ENCODE measurements at regions not wholly inside any gene's neighbourhood (a gene's known extent, or its start where the extent isn't known, plus 50 kb on each side); places are given as distances from the start of the nearest gene placed in this dataset.

- intact Hi-C loops (cut with DNase I): no loop called here
- DNase-seq (ENCODE audit: low spot score in 2 of 2): no peak
- no peak overlapping the region for H3K27ac ChIP-seq
Measured at GRCh38 chr2:221676566-221677172, 104.6 kb upstream of the EPHA4 start.

GRCh38 chr2:221675201-221675908 is 103.3 kb upstream of the EPHA4 start:
- intact Hi-C loops (cut with DNase I): no loop called here
- Histone ChIP-seq H3K36me3 (no peaks in the 10 kb centered on the region), H3K4me1 (no peaks in the 10 kb centered on the region), H3K9me3 (no peaks in the 10 kb centered on the region), H3K27ac (no peak overlapping the region), H3K4me3 (no peak overlapping the region), H3K27me3 (no peaks in the 10 kb centered on the region)
- DNase-seq (ENCODE audit: low spot score in 2 of 2): no peak
- TF ChIP-seq, protein P1, sequence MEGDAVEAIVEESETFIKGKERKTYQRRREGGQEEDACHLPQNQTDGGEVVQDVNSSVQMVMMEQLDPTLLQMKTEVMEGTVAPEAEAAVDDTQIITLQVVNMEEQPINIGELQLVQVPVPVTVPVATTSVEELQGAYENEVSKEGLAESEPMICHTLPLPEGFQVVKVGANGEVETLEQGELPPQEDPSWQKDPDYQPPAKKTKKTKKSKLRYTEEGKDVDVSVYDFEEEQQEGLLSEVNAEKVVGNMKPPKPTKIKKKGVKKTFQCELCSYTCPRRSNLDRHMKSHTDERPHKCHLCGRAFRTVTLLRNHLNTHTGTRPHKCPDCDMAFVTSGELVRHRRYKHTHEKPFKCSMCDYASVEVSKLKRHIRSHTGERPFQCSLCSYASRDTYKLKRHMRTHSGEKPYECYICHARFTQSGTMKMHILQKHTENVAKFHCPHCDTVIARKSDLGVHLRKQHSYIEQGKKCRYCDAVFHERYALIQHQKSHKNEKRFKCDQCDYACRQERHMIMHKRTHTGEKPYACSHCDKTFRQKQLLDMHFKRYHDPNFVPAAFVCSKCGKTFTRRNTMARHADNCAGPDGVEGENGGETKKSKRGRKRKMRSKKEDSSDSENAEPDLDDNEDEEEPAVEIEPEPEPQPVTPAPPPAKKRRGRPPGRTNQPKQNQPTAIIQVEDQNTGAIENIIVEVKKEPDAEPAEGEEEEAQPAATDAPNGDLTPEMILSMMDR (IDR thresholded peaks at IDR 0.05): no peak

More at GRCh38 chr2:221676566-221677172, 104.6 kb upstream of the EPHA4 start:
- H3K27me3 ChIP-seq: no peaks in the 10 kb centered on the region
- no peak overlapping the region for H3K4me3 ChIP-seq
- H3K9me3 ChIP-seq: no peaks in the 10 kb centered on the region
- TF ChIP-seq, protein P1 (IDR thresholded peaks at IDR 0.05): no peak
- H3K4me1 ChIP-seq: no peaks in the 10 kb centered on the region
- no peaks in the 10 kb centered on the region for H3K36me3 ChIP-seq

GRCh38 chr2:221674446-221674845 is 102.3 kb upstream of the EPHA4 start:
- intact Hi-C loops (cut with DNase I): no loop called here
- H3K27ac ChIP-seq: no peak overlapping the region
- no peaks in the 10 kb centered on the region for H3K27me3 ChIP-seq
- no peaks in the 10 kb centered on the region for H3K9me3 ChIP-seq
- TF ChIP-seq, protein P1 (IDR thresholded peaks at IDR 0.05): no peak
- no peaks in the 10 kb centered on the region for H3K4me1 ChIP-seq
- DNase-seq (ENCODE audit: low spot score in 2 of 2): no peak
- no peaks in the 10 kb centered on the region for H3K36me3 ChIP-seq
- H3K4me3 ChIP-seq: no peak overlapping the region

DNA sequence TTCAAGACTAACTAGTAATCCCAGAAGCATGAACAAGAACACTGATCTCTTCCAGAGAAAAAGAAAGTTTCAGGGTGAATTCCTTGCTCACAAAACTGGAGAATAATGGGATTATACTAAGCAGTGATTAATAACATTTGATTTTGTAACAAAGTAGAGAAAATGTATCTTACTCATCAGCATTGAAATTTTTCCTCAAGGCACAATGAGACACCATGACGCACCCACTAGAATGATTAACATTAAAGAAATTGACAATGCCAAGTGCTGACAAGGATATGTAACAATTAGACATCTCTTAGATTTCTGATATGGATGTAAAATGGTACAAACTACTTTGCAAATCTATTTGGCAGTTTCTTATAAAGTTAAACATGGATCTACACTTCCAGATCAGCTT is 101.1 kb upstream of the EPHA4 start:
- Histone ChIP-seq H3K36me3 (no peaks in the 10 kb centered on the region), H3K27ac (no peak overlapping the region), H3K27me3 (no peaks in the 10 kb centered on the region), H3K9me3 (no peaks in the 10 kb centered on the region), H3K4me1 (no peaks in the 10 kb centered on the region), H3K4me3 (no peak overlapping the region)
- DNase-seq (ENCODE audit: low spot score in 2 of 2): no peak
- intact Hi-C loops (cut with DNase I): no loop called here
- TF ChIP-seq, protein P1 (IDR thresholded peaks at IDR 0.05): no peak

DNA sequence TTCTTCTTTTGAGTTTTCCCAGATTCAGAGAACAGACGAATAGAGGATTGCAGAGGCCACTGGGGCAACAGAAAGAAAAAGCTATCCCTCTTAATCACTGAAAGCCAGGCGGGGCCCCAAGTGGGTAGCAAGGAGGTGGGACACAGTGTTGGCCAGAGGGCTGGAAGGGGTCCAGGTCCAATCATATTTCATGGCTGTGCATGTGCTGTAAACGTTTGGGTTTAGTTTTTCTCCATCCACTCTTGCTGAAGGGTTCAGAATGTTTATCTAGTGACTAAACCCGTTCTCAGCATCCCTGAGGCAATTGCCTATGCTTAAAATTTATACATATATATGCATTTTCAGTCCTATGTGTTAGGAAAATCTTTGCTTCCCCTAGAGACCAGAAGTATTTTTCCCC is 99.4 kb upstream of the EPHA4 start:
- Histone ChIP-seq H3K9me3 (no peaks in the 10 kb centered on the region), H3K36me3 (no peaks in the 10 kb centered on the region), H3K4me3 (no peak overlapping the region), H3K4me1 (no peaks in the 10 kb centered on the region), H3K27me3 (no peaks in the 10 kb centered on the region), H3K27ac (no peak overlapping the region)
- no peak for DNase-seq (ENCODE audit: low spot score in 2 of 2)
- intact Hi-C loops (cut with DNase I): no loop called here
- TF ChIP-seq, protein P1 (IDR thresholded peaks at IDR 0.05): no peak

Data from ascending aorta (tissue), 2 donors.